Trophoblast cell (in vitro differentiated cells and primary cell): ENCODE measurements at regions not wholly inside any gene's neighbourhood (a gene's known extent, or its start where the extent isn't known, plus 50 kb on each side); places are given as distances from the start of the nearest gene placed in this dataset.

Experiments
- DNase-seq, 2 donors: peaks; one replicate each; pipeline ENCODE4 v3.0.0-alpha.2; 2016
- H2AFZ ChIP-seq: 2 replicates; pipeline ENCODE4 v1.6.1; 2013; ENCODE audit warnings: low read length, moderate library complexity, mild to moderate bottlenecking; ENCODE audit not compliant: insufficient read depth, poor library complexity
- H2AK5ac ChIP-seq: 2 replicates; pipeline ENCODE4 v1.6.1; 2013; ENCODE audit warnings: mild to moderate bottlenecking, low read length
- H2BK120ac ChIP-seq: 2 replicates; pipeline ENCODE4 v1.6.1; 2013; ENCODE audit warnings: low read length, mild to moderate bottlenecking, moderate library complexity; ENCODE audit not compliant: insufficient read depth, poor library complexity
- H2BK12ac ChIP-seq: 2 replicates; pipeline ENCODE4 v1.6.1; 2013; ENCODE audit warnings: mild to moderate bottlenecking, low read length, moderate library complexity
- H2BK5ac ChIP-seq: 2 replicates; pipeline ENCODE4 v1.6.1; 2013; ENCODE audit warnings: low read length, low read depth, moderate library complexity, mild to moderate bottlenecking; ENCODE audit not compliant: poor library complexity
- H3K14ac ChIP-seq: 2 replicates; pipeline ENCODE4 v1.6.1; 2013; ENCODE audit warnings: mild to moderate bottlenecking, low read length
- H3K18ac ChIP-seq: 2 replicates; pipeline ENCODE4 v1.6.1; 2013; ENCODE audit warnings: mild to moderate bottlenecking, low read length
- H3K23ac ChIP-seq: 2 replicates; pipeline ENCODE4 v1.6.1; 2013; ENCODE audit warnings: low read length
- H3K27ac ChIP-seq: 2 replicates; pipeline ENCODE4 v1.5.1; 2013; ENCODE audit warnings: low read depth, mild to moderate bottlenecking, inconsistent platforms, low read length, moderate library complexity
- H3K27me3 ChIP-seq: 2 replicates; pipeline ENCODE4 v1.6.1; 2013; ENCODE audit warnings: inconsistent platforms, mild to moderate bottlenecking, low read length, moderate library complexity; ENCODE audit not compliant: insufficient read depth
- H3K36me3 ChIP-seq, 2 experiments: 1 replicate in 1 of 2; 2 replicates in 1 of 2; pipeline ENCODE4 v1.6.1; 2013; ENCODE audit warnings: low read length in 2 of 2, mild to moderate bottlenecking in 2 of 2, moderate library complexity in 1 of 2; ENCODE audit not compliant: insufficient read depth in 2 of 2, control insufficient read depth in 1 of 2
- H3K4ac ChIP-seq: 2 replicates; pipeline ENCODE4 v1.6.1; 2013; ENCODE audit warnings: low read depth, mild to moderate bottlenecking, low read length, moderate library complexity
- H3K4me1 ChIP-seq, 2 experiments: 1 replicate in 1 of 2; 2 replicates in 1 of 2; pipeline ENCODE4 v1.6.1; 2013; ENCODE audit warnings: low read length in 2 of 2, mild to moderate bottlenecking in 2 of 2, moderate library complexity in 1 of 2; ENCODE audit not compliant: insufficient read depth in 2 of 2, control insufficient read depth in 1 of 2
- H3K4me2 ChIP-seq: 2 replicates; pipeline ENCODE4 v1.6.1; 2013; ENCODE audit warnings: inconsistent platforms, mild to moderate bottlenecking, low read length, moderate library complexity
- H3K4me3 ChIP-seq: 2 replicates; pipeline ENCODE4 v1.5.1; 2013; ENCODE audit warnings: mild to moderate bottlenecking, low read depth, low read length, inconsistent platforms
- H3K79me1 ChIP-seq: one replicate; pipeline ENCODE4 v1.6.1; 2013; ENCODE audit warnings: low read length
- H3K79me2 ChIP-seq: 2 replicates; pipeline ENCODE4 v1.6.1; 2013; ENCODE audit warnings: low read length, mild to moderate bottlenecking; ENCODE audit not compliant: control insufficient read depth, insufficient read depth, poor library complexity
- H3K9ac ChIP-seq: 2 replicates; pipeline ENCODE4 v1.6.1; 2013; ENCODE audit warnings: mild to moderate bottlenecking, low read length
- H3K9me3 ChIP-seq: 2 replicates; pipeline ENCODE4 v1.6.1; 2013; ENCODE audit warnings: low read depth, mild to moderate bottlenecking, control low read depth, inconsistent platforms, low read length; ENCODE audit not compliant: insufficient read depth
- H4K12ac ChIP-seq: 2 replicates; pipeline ENCODE4 v1.6.1; 2013; ENCODE audit warnings: low read depth, mild to moderate bottlenecking, low read length, moderate library complexity
- H4K8ac ChIP-seq: 2 replicates; pipeline ENCODE4 v1.6.1; 2013; ENCODE audit warnings: low read depth, mild to moderate bottlenecking, low read length, moderate library complexity
- H4K91ac ChIP-seq: one replicate; pipeline ENCODE4 v1.6.1; 2013; ENCODE audit warnings: low read depth, mild to moderate bottlenecking, low read length, moderate library complexity
- WGBS: extraction: QIAGEN DNeasy Blood & Tissue Kit; methylation state at CpG from one replicate; pipeline ENCODE4 v1.1.7; 2013; ENCODE audit warnings: missing lambda C conversion rate; ENCODE audit not compliant: insufficient read length, insufficient coverage; ENCODE audit errors: extremely low coverage; 5-methylcytosine and 5-hydroxymethylcytosine counted together

GRCh38 chr6:159427335-159427734 lies 258.1 kb downstream of the FNDC1 start:
- Histone ChIP-seq H2BK5ac (no peak overlapping the region), H3K9me3 (peaks cover 7% of the 10 kb centered on the region), H3K27me3 (no peaks in the 10 kb centered on the region), H2BK12ac (no peak overlapping the region), H3K4me3 (no peak overlapping the region), H4K8ac (no peak overlapping the region), H3K79me1 (no peaks in the 10 kb centered on the region), H3K18ac (no peak overlapping the region), H3K4me2 (no peak overlapping the region), H3K4me1 (no peaks in the 10 kb centered on the region), H2BK120ac (no peak overlapping the region), H3K4ac (no peak overlapping the region), H3K9ac (no peak overlapping the region), H3K27ac (no peak overlapping the region), H2AFZ (no peak overlapping the region), H3K14ac (no peak overlapping the region), H4K91ac (no peak overlapping the region), H3K79me2 (no peaks in the 10 kb centered on the region), H3K36me3 (no peaks in the 10 kb centered on the region), H3K23ac (no peak overlapping the region), H4K12ac (no peak overlapping the region), H2AK5ac (no peak overlapping the region)
- WGBS, result no CpG with 5 or more reads among the region's 5 CpGs
- no peak for DNase-seq

- WGBS, result no CpG with 5 or more reads among the region's 6 CpGs
- Histone ChIP-seq H3K4me3 (no peak overlapping the region), H3K18ac (no peak overlapping the region)
Measured at GRCh38 chr6:159425421-159425820, 256.2 kb downstream of the FNDC1 start.

GRCh38 chr6:159422041-159422984 lies 253.1 kb downstream of the FNDC1 start:
- no peak overlapping the region for H3K14ac ChIP-seq
- no peaks in the 10 kb centered on the region for H3K27me3 ChIP-seq
- no peak overlapping the region for H3K4me2 ChIP-seq
- peaks cover 13% of the 10 kb centered on the region for H3K9me3 ChIP-seq
- H2AFZ ChIP-seq, result no peak overlapping the region
- H2BK12ac ChIP-seq, result no peak overlapping the region
- H2BK120ac ChIP-seq, result no peak overlapping the region
- no CpG with 5 or more reads among the region's 20 CpGs for WGBS
- DNase-seq, result no peak
- no peak overlapping the region for H2BK5ac ChIP-seq
- no peak overlapping the region for H3K9ac ChIP-seq
- no peak overlapping the region for H3K18ac ChIP-seq
- no peaks in the 10 kb centered on the region for H3K36me3 ChIP-seq
- H3K79me2 ChIP-seq, result no peaks in the 10 kb centered on the region
- no peaks in the 10 kb centered on the region for H3K79me1 ChIP-seq
- no peak overlapping the region for H3K27ac ChIP-seq
- H3K4me3 ChIP-seq, result no peak overlapping the region
- H3K23ac ChIP-seq, result no peak overlapping the region
- H3K4me1 ChIP-seq, result no peaks in the 10 kb centered on the region
- H4K91ac ChIP-seq, result no peak overlapping the region
- no peak overlapping the region for H4K12ac ChIP-seq
- H4K8ac ChIP-seq, result no peak overlapping the region
- H2AK5ac ChIP-seq, result no peak overlapping the region
- H3K4ac ChIP-seq, result no peak overlapping the region

More at GRCh38 chr6:159425421-159425820, 256.2 kb downstream of the FNDC1 start:
- Histone ChIP-seq H3K9ac (no peak overlapping the region), H3K4me1 (no peaks in the 10 kb centered on the region), H3K14ac (no peak overlapping the region), H2BK5ac (no peak overlapping the region), H2AK5ac (no peak overlapping the region), H3K36me3 (no peaks in the 10 kb centered on the region), H4K91ac (no peak overlapping the region), H3K79me2 (no peaks in the 10 kb centered on the region), H3K4me2 (no peak overlapping the region), H4K8ac (no peak overlapping the region), H4K12ac (no peak overlapping the region), H3K9me3 (peaks cover 11% of the 10 kb centered on the region), H3K27me3 (no peaks in the 10 kb centered on the region), H2AFZ (no peak overlapping the region), H3K27ac (no peak overlapping the region), H3K4ac (no peak overlapping the region), H2BK120ac (no peak overlapping the region), H3K79me1 (no peaks in the 10 kb centered on the region), H3K23ac (no peak overlapping the region), H2BK12ac (no peak overlapping the region)
- DNase-seq, result no peak

- Histone ChIP-seq H3K4me2 (no peak overlapping the region), H3K79me1 (no peaks in the 10 kb centered on the region), H2BK5ac (no peak overlapping the region), H4K8ac (no peak overlapping the region), H4K91ac (no peak overlapping the region), H3K4me1 (no peaks in the 10 kb centered on the region), H3K4ac (no peak overlapping the region), H4K12ac (no peak overlapping the region), H3K9ac (no peak overlapping the region), H3K79me2 (no peaks in the 10 kb centered on the region), H2AFZ (no peak overlapping the region), H3K14ac (no peak overlapping the region), H2BK120ac (no peak overlapping the region), H2AK5ac (no peak overlapping the region), H3K27ac (no peak overlapping the region), H3K9me3 (peaks cover 13% of the 10 kb centered on the region), H3K27me3 (no peaks in the 10 kb centered on the region), H3K18ac (no peak overlapping the region), H3K4me3 (no peak overlapping the region), H3K36me3 (no peaks in the 10 kb centered on the region), H3K23ac (no peak overlapping the region), H2BK12ac (no peak overlapping the region)
- no peak for DNase-seq
- WGBS, result no CpG with 5 or more reads among the region's 7 CpGs
Measured at GRCh38 chr6:159421586-159421985, 252.4 kb downstream of the FNDC1 start.
